ENCODE measurements at regions not wholly inside any gene's neighbourhood (a gene's known extent, or its start where the extent isn't known, plus 50 kb on each side); places are given as distances from the start of the nearest gene placed in this dataset.

GRCh38 chr13:97117388-97117910 lies 104.7 kb upstream of the MBNL2 start:
- H3K4me1 ChIP-seq = peaks cover 0 to 46% of the 10 kb centered on the region in 2 donors
- peak overlapping the region; percentile 57 to 78 for H3K27ac ChIP-seq
- H3K36me3 ChIP-seq = no peaks in the 10 kb centered on the region
- no peak for TF ChIP-seq CTCF (IDR thresholded peaks at IDR 0.05)
- no peaks in the 10 kb centered on the region for H3K27me3 ChIP-seq
- no peaks in the 10 kb centered on the region for H3K9me3 ChIP-seq
- H3K4me3 ChIP-seq = no peak overlapping the region
- DNase-seq (ENCODE audit: low spot score) = no peak

GRCh38 chr13:97119943-97120342 lies 102.2 kb upstream of the MBNL2 start:
- Histone ChIP-seq H3K36me3 (no peaks in the 10 kb centered on the region), H3K27me3 (no peaks in the 10 kb centered on the region), H3K9me3 (no peaks in the 10 kb centered on the region), H3K4me1 (peaks cover 0 to 42% of the 10 kb centered on the region in 2 donors), H3K4me3 (no peak overlapping the region), H3K27ac (no peak overlapping the region)
- TF ChIP-seq CTCF (IDR thresholded peaks at IDR 0.05) = no peak
- DNase-seq (ENCODE audit: low spot score) = no peak

- H3K27ac ChIP-seq = no peak overlapping the region
- no peaks in the 10 kb centered on the region for H3K9me3 ChIP-seq
- no peak overlapping the region for H3K4me3 ChIP-seq
- peaks cover 0 to 42% of the 10 kb centered on the region in 2 donors for H3K4me1 ChIP-seq
- TF ChIP-seq CTCF (IDR thresholded peaks at IDR 0.05) = no peak
- no peak for DNase-seq (ENCODE audit: low spot score)
- no peaks in the 10 kb centered on the region for H3K36me3 ChIP-seq
- no peaks in the 10 kb centered on the region for H3K27me3 ChIP-seq
Measured at GRCh38 chr13:97120346-97120745, 101.8 kb upstream of the MBNL2 start.

- H3K36me3 ChIP-seq = no peaks in the 10 kb centered on the region
- no peak for TF ChIP-seq CTCF (IDR thresholded peaks at IDR 0.05)
- peaks cover 0 to 43% of the 10 kb centered on the region in 2 donors for H3K4me1 ChIP-seq
- no peaks in the 10 kb centered on the region for H3K27me3 ChIP-seq
- DNase-seq (ENCODE audit: low spot score) = no peak
- H3K27ac ChIP-seq = no peak overlapping the region
- no peak overlapping the region for H3K4me3 ChIP-seq
- H3K9me3 ChIP-seq = no peaks in the 10 kb centered on the region
Measured at GRCh38 chr13:97120976-97121375, 101.2 kb upstream of the MBNL2 start.

- H3K4me1 ChIP-seq = peaks cover 0 to 40% of the 10 kb centered on the region in 2 donors
- H3K4me3 ChIP-seq = no peak overlapping the region
- H3K27me3 ChIP-seq = no peaks in the 10 kb centered on the region
- no peak overlapping the region for H3K27ac ChIP-seq
- no peaks in the 10 kb centered on the region for H3K9me3 ChIP-seq
- no peak for TF ChIP-seq CTCF (IDR thresholded peaks at IDR 0.05)
- DNase-seq (ENCODE audit: low spot score) = no peak
- no peaks in the 10 kb centered on the region for H3K36me3 ChIP-seq
Measured at GRCh38 chr13:97121894-97122293, 100.2 kb upstream of the MBNL2 start.

- no peak for TF ChIP-seq CTCF (IDR thresholded peaks at IDR 0.05)
- peaks cover 0 to 34% of the 10 kb centered on the region in 2 donors for H3K4me1 ChIP-seq
Measured at GRCh38 chr13:97122381-97122996, 99.6 kb upstream of the MBNL2 start.

More at GRCh38 chr13:97122381-97122996, 99.6 kb upstream of the MBNL2 start:
- Histone ChIP-seq H3K36me3 (no peaks in the 10 kb centered on the region), H3K27ac (no peak overlapping the region), H3K27me3 (no peaks in the 10 kb centered on the region), H3K9me3 (no peaks in the 10 kb centered on the region), H3K4me3 (no peak overlapping the region)
- no peak for DNase-seq (ENCODE audit: low spot score)
